ENCODE measurements at regions not wholly inside any gene's neighbourhood (a gene's known extent, or its start where the extent isn't known, plus 50 kb on each side); places are given as distances from the start of the nearest gene placed in this dataset.

- Mint-ChIP-seq H3K4me1 (no peaks in the 10 kb centered on the region), H3K4me3 (no peak overlapping the region), H3K9me3 (peaks cover 19% of the 10 kb centered on the region), H3K27ac (no peak overlapping the region), H3K27me3 (ENCODE audit: insufficient read depth) (no peaks in the 10 kb centered on the region), H3K36me3 (ENCODE audit: low read depth) (peaks cover 2% of the 10 kb centered on the region)
- Histone ChIP-seq H3K9ac (ENCODE audit: extremely low read depth, low read length, poor library complexity, severe bottlenecking) (no peak overlapping the region), H3K4me1 (ENCODE audit: control insufficient read depth, insufficient read depth, low read length) (no peaks in the 10 kb centered on the region), H3K36me3 (ENCODE audit: control insufficient read depth, insufficient read depth, low read length) (no peaks in the 10 kb centered on the region), H3K4me3 (ENCODE audit: low read length) (no peak overlapping the region), H3K9me3 (ENCODE audit: control insufficient read depth, low read length) (no peaks in the 10 kb centered on the region), H3K27ac (ENCODE audit: low read depth, low read length) (no peak overlapping the region), H3K27me3 (ENCODE audit: control insufficient read depth, insufficient read depth, low read length, poor library complexity, severe bottlenecking) (no peaks in the 10 kb centered on the region)
- whole genome bisulfite sequencing, 2 experiments (ENCODE audit: insufficient coverage in 1 of 2, insufficient read length in 1 of 2): 88 to 93% methylated on average over 1 to 4 of the region's 5 CpGs
- DNase-seq: no peak
- TF ChIP-seq, protein P1, sequence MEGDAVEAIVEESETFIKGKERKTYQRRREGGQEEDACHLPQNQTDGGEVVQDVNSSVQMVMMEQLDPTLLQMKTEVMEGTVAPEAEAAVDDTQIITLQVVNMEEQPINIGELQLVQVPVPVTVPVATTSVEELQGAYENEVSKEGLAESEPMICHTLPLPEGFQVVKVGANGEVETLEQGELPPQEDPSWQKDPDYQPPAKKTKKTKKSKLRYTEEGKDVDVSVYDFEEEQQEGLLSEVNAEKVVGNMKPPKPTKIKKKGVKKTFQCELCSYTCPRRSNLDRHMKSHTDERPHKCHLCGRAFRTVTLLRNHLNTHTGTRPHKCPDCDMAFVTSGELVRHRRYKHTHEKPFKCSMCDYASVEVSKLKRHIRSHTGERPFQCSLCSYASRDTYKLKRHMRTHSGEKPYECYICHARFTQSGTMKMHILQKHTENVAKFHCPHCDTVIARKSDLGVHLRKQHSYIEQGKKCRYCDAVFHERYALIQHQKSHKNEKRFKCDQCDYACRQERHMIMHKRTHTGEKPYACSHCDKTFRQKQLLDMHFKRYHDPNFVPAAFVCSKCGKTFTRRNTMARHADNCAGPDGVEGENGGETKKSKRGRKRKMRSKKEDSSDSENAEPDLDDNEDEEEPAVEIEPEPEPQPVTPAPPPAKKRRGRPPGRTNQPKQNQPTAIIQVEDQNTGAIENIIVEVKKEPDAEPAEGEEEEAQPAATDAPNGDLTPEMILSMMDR (conservative IDR thresholded peaks at IDR 0.05): peak; percentile 13
Measured at GRCh38 chr11:127288926-127289325, 288.4 kb upstream of the KIRREL3 start.

DNA sequence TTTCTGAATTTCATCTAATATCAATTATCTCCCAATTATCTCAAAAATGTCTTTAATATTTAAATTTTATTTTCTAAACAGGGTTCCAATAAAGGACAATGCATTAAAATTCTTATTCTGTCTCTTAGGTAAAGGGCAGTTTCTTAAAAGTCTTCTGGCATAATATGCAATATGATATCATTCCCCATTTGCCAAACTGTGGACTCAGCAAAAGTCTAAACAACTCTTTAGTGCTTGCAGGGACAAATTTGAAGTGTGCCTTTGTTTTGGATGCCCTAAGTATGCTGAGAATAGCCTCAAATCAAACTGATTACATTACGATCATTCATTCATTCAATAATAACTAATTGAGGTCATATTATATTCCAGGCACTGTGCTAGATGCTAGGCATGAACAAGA is 281.0 kb upstream of the KIRREL3 start:
- H3K9me3 Mint-ChIP-seq: no peaks in the 10 kb centered on the region
- TF ChIP-seq, protein P1 (conservative IDR thresholded peaks at IDR 0.05): no peak
- no peaks in the 10 kb centered on the region for H3K36me3 Mint-ChIP-seq (ENCODE audit: low read depth)
- H3K36me3 ChIP-seq (ENCODE audit: control insufficient read depth, insufficient read depth, low read length): no peaks in the 10 kb centered on the region
- no peaks in the 10 kb centered on the region for H3K9me3 ChIP-seq (ENCODE audit: control insufficient read depth, low read length)
- no peaks in the 10 kb centered on the region for H3K4me1 Mint-ChIP-seq
- no peaks in the 10 kb centered on the region for H3K27me3 ChIP-seq (ENCODE audit: control insufficient read depth, insufficient read depth, low read length, poor library complexity, severe bottlenecking)
- no peak overlapping the region for H3K27ac Mint-ChIP-seq
- 100% methylated on average over 1 of the region's 1 CpG; no CpG with 5 or more reads in 1 of the 2 experiments for WGBS, 2 experiments (ENCODE audit: insufficient coverage in 1 of 2, insufficient read length in 1 of 2)
- H3K27me3 Mint-ChIP-seq (ENCODE audit: insufficient read depth): no peaks in the 10 kb centered on the region
- no peak overlapping the region for H3K27ac ChIP-seq (ENCODE audit: low read depth, low read length)
- H3K9ac ChIP-seq (ENCODE audit: extremely low read depth, low read length, poor library complexity, severe bottlenecking): no peak overlapping the region
- H3K4me3 Mint-ChIP-seq: no peak overlapping the region
- no peak overlapping the region for H3K4me3 ChIP-seq (ENCODE audit: low read length)
- DNase-seq: no peak
- H3K4me1 ChIP-seq (ENCODE audit: control insufficient read depth, insufficient read depth, low read length): no peaks in the 10 kb centered on the region

DNA sequence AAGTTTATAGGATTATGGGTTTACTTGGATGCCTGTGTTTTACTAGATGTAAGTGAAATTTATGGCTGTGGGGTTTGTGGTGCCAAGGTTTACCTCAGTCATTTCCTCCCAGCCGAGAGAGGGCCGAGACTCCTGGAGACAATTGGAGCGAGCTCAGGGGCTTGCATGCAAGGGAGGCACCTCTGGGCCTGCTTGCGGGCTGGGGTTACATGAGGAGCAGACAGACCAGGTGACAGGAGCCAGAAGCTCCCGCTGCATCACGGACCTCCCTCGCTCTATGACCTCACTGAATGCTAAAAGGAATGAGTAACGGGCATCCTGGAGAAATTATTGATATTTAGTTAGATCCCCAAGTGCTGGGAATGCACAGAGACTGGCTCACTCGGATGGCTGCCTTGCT is 275.2 kb upstream of the KIRREL3 start:
- Histone ChIP-seq H3K9me3 (ENCODE audit: control insufficient read depth, low read length) (no peaks in the 10 kb centered on the region), H3K9ac (ENCODE audit: extremely low read depth, low read length, poor library complexity, severe bottlenecking) (no peak overlapping the region), H3K27ac (ENCODE audit: low read depth, low read length) (no peak overlapping the region), H3K4me1 (ENCODE audit: control insufficient read depth, insufficient read depth, low read length) (no peaks in the 10 kb centered on the region), H3K27me3 (ENCODE audit: control insufficient read depth, insufficient read depth, low read length, poor library complexity, severe bottlenecking) (no peaks in the 10 kb centered on the region), H3K36me3 (ENCODE audit: control insufficient read depth, insufficient read depth, low read length) (no peaks in the 10 kb centered on the region), H3K4me3 (ENCODE audit: low read length) (no peak overlapping the region)
- H3K27ac Mint-ChIP-seq: no peak overlapping the region
- 93 to 95% methylated on average over 9 of the region's 9 CpGs for WGBS, 2 experiments (ENCODE audit: insufficient coverage in 1 of 2, insufficient read length in 1 of 2)
- DNase-seq: no peak
- TF ChIP-seq, protein P1 (conservative IDR thresholded peaks at IDR 0.05): no peak
- H3K9me3 Mint-ChIP-seq: no peaks in the 10 kb centered on the region
- H3K4me1 Mint-ChIP-seq: peaks cover 8% of the 10 kb centered on the region
- H3K36me3 Mint-ChIP-seq (ENCODE audit: low read depth): no peaks in the 10 kb centered on the region
- H3K4me3 Mint-ChIP-seq: no peak overlapping the region
- H3K27me3 Mint-ChIP-seq (ENCODE audit: insufficient read depth): no peaks in the 10 kb centered on the region
